HG03103 (cell line): ENCODE measurements at regions not wholly inside any gene's neighbourhood (a gene's known extent, or its start where the extent isn't known, plus 50 kb on each side); places are given as distances from the start of the nearest gene placed in this dataset.
"Not testable (repeated sequence)": the region's sequence is repeated elsewhere in the genome, so short reads cannot be mapped to it uniquely, and the experiment has no call there.

Experiments used
- ATAC-seq: cut with Tn5 transposase; IDR thresholded peaks from one replicate; pipeline ENCODE4 v1.9.1; 2021; ENCODE audit warnings: low read depth; ENCODE audit not compliant: unreplicated experiment

GRCh38 chr12:45490232-45490881, 239.1 kb upstream of the ARID2 start:
- ATAC-seq: no peak

- ATAC-seq: no peak
Observed at GRCh38 chr12:45494279-45494678, 235.2 kb upstream of the ARID2 start.

GRCh38 chr12:45498645-45499044, 230.9 kb upstream of the ARID2 start:
- no peak for ATAC-seq

GRCh38 chr12:45502481-45503128, 226.9 kb upstream of the ARID2 start:
- ATAC-seq: no peak

- ATAC-seq: no peak
Observed at GRCh38 chr12:45503899-45504298, 225.6 kb upstream of the ARID2 start.

GRCh38 chr12:45504316-45505010, 225.0 kb upstream of the ARID2 start:
- no peak for ATAC-seq

- ATAC-seq: no peak
Observed at GRCh38 chr12:45509187-45509586, 220.3 kb upstream of the ARID2 start.

- ATAC-seq: no peak
Observed at GRCh38 chr12:45509621-45510020, 219.9 kb upstream of the ARID2 start.

- no peak for ATAC-seq
Observed at GRCh38 chr12:45517381-45517780, 212.1 kb upstream of the ARID2 start.

GRCh38 chr12:45518291-45519235, 210.9 kb upstream of the ARID2 start:
- ATAC-seq: no peak

- ATAC-seq: no peak
Observed at GRCh38 chr12:45522227-45522626, 207.3 kb upstream of the ARID2 start.

- ATAC-seq: not testable (repeated sequence)
Observed at GRCh38 chr12:45526823-45527222, 202.7 kb upstream of the ARID2 start.

- ATAC-seq: no peak
Observed at GRCh38 chr12:45532113-45532512, 197.4 kb upstream of the ARID2 start.

- no peak for ATAC-seq
Observed at GRCh38 chr12:45535610-45536180, 193.8 kb upstream of the ARID2 start.

- ATAC-seq: no peak
Observed at GRCh38 chr12:45536284-45536683, 193.2 kb upstream of the ARID2 start.

- ATAC-seq: no peak
Observed at GRCh38 chr12:45540661-45541341, 188.7 kb upstream of the ARID2 start.

- peak; percentile 78 for ATAC-seq
Observed at GRCh38 chr12:45543887-45544286, 185.6 kb upstream of the ARID2 start.

GRCh38 chr12:45546545-45546944, 183.0 kb upstream of the ARID2 start:
- no peak for ATAC-seq

- ATAC-seq: no peak
Observed at GRCh38 chr12:45547132-45547531, 182.4 kb upstream of the ARID2 start.

- no peak for ATAC-seq
Observed at GRCh38 chr12:45547822-45548221, 181.7 kb upstream of the ARID2 start.
